Bone marrow (tissue), 2 donors: ENCODE measurements at regions not wholly inside any gene's neighbourhood (a gene's known extent, or its start where the extent isn't known, plus 50 kb on each side); places are given as distances from the start of the nearest gene placed in this dataset.
"Not testable (repeated sequence)": the region's sequence is repeated elsewhere in the genome, so short reads cannot be mapped to it uniquely, and the experiment has no call there.

Experiments used
- DNase-seq, 2 donors: peaks; one replicate each; lab custom pipeline; 2025; lab: John Stamatoyannopoulos, UW

DNA sequence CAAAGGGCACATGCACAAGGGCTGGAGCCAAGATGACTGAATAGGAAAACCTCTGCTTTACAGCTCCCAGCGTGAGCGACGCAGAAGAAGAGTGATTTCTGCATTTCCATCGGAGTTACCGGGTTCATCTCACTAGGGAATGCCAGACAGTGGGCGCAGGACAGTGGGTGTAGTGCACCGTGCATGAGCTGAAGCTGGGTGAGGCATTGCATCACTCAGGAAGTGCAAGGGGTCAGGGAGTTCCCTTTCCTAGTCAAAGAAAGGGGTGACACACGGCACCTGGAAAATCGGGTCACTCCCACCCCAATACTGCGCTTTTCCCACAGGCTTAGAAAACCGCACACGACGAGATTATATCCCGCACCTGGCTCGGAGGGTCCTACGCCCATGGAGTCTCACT is 64.5 kb upstream of the HTR1E start:
- DNase-seq = not testable (repeated sequence)

DNA sequence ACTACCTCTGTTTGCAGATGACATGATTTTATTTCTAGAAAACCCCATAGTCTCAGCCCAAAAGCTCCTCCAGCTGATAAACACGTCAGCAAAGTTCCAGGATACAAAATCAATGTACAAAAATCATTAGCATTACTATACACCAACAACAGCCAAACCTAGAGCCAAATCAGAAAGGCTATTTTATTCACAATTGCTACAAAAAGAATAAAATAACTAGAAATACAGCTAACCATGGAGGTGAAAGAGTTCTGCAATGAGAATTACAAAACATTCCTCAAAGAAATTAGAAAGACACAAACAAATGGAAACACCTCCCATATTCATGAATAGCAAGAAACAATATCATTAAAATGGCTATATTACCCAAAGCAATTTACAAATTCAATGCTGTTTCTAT is 65.6 kb upstream of the HTR1E start:
- DNase-seq = no peak

DNA sequence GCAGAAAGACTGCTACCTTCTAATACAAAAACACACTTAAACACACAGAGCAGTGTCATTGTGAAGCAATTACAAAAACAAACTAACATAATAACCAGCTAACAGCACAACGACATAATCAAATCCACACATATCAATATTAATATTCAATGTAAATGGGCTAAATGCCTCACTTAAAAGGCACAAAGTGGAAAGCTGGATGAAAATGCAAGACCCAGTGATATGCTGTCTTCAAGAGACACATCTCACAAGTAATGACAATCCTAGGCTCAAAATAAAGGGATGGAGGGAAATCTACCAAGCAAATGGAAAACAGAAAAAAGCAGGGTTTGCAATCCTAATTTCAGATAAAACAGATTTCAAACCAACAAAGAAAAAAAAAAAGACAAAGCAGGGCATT is 67.8 kb upstream of the HTR1E start:
- DNase-seq = no peak

DNA sequence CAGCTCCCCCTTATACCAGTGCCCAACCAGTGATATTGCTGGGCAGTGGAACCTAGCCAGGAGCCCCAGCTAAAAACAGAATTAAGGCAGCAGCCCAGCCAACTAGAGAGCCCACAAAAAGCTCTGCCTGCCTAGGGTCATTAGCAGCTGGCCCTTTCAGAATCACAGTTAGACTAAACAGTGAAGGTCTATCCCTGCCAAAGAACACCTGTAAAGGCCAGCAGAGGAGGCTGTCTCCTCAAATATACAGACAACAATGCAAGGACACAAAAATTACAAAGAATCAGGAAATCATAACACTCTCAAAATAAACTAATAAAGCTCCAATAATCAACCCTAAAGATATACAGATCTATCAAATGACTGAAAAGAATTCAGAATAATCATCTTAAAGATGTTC is 77.8 kb upstream of the HTR1E start:
- no peak for DNase-seq

DNA sequence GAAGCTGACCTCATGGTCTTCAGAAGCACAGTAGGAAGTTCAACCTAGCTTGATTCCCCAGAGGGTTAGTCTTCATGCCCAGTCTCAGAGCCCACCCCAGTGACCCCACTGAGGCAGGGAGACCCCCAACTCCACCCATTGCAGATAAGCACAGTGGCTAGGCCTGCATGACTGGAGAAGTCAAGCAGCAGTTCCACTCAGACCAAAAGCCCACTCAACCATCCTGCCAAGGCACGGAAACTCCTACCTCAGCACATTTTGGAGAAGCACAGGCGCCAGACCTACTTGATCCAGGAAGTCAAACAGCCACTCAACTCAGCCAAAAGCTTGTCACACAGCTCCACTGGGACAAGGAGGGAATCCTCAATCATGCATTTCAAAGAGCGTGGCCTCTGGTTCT is 78.4 kb upstream of the HTR1E start:
- no peak for DNase-seq

DNA sequence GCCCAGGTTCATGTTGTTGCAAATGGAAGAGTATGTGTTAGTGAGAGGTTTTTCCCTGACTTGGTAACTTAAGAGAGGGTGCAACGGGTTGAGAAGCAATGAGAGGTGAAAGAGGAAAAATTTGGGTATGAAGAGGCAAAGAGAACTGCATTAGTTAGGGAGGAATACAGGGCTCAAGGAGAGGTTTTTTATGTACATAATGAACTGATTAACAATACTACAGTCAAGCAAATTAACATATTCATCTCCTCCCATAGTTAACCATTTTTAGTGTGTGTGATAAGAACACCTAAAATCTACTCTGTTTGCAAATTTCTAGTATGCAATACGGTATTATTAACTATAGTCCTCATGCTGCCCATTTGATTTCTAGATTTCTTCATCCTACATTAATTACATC is 79.5 kb upstream of the HTR1E start:
- DNase-seq = no peak

DNA sequence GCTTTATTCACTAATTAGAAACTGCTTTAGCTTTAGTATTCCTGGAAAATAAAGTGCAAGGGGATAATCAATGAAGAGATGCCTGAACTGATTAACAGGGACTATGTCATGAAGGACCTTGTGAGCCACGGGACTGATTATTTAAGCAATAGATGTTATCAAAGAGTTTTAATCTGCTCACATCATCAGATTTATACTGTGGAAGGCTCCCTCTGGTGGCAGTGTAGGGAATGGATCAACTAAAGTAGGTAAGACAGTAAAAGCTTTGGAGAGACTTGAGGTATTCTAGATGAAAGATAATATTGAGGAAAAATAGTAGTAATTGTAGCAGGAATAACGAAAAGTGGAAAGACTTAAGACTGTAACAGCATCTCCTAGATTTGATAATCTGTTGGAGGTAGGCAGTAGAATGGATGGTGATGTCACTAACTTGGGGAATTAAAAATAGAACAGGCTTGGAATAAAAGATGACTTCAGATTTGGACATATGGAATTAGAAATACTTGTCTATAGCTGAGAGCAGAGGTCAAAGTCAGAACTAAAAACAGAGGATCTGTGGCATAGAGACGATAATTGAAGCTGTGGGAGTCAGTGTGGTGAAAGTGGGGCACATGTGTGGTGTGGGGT is 80.3 kb upstream of the HTR1E start:
- DNase-seq = no peak

DNA sequence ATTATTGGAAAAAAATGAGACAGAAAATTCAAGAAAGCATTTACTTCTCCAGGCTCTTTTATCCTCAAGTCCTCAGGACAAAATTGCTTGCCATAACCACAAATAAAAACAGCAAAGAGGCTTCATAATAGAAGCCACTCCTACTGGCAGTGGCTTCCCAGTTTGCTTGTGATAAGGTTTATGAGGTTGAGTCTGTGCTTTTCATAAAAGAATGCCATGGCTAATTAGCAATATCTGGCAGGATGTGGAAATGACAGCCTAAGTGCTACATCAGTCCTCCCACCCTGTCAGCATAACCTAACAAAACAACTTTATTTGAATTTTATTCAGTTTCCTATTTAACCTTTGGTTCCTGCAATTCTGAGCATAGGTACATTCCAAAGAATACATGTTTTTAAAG is 80.9 kb upstream of the HTR1E start:
- no peak for DNase-seq

DNA sequence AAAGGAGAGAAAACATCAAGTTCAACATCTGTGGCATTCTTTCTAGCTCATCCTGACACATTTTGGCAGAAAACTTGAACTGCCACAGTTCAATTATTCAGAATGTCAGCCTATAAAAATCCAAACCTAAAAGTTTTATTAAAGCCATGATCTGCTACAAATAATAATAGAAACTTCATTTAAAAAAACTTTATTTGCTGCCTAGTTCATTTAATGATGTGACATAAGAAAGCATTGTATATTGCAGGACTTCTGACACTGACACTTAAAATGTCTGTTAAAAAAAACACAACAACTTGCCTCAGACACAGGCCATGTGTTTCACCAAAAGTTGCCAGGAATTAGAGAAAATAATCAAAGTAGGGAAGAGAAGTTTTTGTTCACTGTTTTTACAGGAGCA is 88.3 kb upstream of the HTR1E start:
- DNase-seq = no peak

DNA sequence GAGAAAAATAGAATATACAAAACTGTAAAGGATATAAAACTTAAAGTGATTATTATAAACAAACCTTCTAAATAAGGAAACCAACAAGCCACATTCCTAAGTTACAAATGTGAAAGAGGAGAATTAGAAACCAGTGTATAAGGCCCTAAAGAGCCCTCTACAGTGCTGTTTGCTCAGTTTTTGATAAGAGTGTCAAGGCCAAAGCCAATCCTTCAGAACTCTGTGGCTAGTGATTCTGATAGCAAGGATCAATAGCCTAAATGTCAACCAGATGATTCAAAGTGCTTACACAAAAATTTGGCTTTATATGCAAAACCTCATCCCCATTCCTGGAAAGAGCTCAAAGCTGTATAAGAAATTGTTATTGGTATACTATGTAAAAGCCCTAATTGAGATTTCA is 104.6 kb upstream of the HTR1E start:
- no peak for DNase-seq

DNA sequence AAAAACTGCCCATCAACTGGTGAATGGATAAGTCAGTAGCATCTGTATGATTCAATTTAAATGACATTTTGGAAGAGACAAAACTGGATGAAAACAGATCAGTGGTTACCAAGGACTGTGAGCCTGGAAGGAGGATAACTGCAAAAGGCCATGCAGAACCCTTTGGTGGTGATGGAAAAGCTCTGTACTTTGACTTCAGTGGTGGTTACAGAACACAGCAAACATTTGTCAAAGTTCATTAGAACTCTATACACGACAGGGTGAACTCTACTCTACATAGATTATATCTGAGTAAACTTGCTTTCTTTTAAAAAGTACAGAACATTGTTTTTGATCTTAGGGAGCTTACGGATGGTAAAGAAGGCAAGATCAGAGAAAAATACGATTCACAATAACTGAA is 111.9 kb upstream of the HTR1E start:
- no peak for DNase-seq

DNA sequence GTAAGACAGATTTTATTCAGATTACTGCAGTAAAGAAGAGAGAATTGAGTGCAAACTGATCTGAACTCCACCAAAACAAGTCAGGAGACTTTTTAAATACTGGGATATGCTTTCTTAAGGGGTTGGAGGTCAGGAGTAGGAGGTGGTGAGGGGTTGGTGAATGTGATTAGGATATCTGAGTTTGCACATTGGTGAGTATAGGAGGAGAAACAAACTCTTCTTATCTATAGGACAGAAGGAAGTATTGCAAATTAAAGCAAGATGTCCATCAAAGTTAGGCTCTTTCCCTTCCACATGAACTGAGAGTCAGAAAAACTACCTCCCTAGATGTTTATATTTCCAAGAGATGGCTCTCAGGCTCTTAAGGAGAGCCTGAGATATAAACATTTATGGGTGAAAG is 114.6 kb upstream of the HTR1E start:
- DNase-seq = no peak

DNA sequence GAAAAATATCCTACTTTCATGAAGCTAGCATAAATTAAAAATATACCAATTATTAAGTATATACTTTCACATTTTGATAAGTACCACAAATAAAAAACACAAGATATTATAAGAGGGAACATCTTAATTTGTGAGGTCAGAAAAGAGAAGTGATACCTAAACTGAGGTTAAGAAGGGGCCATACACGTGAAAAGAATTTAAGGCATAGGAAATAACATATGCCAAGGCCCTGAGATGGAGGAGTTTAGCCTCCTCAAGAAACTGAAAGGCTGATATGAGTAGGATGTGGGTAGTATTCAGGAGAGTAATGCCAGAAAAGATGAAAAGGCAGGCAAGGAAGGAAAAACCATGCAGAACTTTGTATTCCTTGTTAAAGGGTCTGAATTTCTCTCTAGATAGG is 116.6 kb upstream of the HTR1E start:
- DNase-seq = no peak

DNA sequence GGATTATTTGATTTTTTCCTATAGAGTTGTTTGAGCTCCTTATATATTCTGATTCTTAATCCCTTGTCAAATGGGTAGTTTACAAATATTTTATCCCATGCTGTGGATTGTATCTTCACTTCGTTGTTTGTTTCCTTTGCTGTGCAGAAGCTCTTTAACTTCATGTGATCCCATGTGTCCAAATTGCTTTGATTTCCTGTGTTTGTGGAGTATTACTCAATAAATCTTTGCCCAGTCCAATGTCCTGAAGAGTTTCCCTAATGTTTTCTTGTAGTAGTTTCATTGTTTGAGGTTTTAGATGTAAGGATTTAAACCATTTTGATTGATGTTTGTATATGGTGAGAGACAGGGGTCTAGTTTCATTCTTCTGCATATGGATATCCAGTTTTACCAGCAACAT is 143.7 kb upstream of the HTR1E start:
- DNase-seq = no peak

DNA sequence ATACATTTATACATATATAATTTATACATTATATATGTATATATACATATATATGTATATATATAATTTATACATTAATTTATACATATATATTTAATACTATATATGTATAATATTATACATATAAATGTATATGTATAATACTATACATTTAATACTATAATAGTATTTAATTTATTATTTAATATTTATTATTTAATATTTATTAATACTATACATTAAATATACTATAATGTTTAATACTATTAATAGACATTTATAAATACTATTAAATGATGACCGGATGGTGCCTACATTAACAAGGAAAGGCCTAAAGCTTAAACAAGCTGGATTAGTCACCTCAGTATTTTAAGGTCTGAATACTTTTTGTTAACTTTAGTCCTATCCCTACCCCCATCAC is 145.9 kb upstream of the HTR1E start:
- no peak for DNase-seq

DNA sequence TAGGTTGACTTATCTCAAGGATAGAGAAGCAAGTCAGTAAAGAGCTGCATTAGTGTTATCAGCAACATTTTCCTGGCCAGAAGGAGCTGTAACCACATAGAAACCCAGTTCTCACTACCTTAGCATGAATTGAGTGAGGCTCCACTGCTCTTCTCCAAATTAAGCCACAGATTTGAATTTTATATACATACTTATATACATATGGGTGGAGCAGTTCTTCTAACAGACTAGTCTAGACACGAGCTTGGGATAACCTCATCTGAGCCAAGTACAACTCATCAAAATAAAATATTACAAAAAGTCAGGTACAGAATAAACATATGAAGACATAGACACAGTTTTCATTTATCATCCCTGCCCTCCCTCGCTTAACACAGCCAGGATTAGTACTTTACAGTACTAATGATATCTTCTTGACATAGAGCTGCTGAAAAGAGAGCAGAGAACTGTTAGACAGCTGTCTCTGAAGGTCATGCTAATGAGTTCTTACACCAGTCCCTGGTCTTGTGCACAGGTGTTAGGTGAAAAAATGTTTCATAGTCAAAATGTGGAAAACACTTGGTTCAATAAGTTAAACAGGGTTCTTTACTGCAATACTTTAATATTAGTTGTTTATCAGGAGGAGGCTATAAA is 147.4 kb upstream of the HTR1E start:
- DNase-seq = no peak

DNA sequence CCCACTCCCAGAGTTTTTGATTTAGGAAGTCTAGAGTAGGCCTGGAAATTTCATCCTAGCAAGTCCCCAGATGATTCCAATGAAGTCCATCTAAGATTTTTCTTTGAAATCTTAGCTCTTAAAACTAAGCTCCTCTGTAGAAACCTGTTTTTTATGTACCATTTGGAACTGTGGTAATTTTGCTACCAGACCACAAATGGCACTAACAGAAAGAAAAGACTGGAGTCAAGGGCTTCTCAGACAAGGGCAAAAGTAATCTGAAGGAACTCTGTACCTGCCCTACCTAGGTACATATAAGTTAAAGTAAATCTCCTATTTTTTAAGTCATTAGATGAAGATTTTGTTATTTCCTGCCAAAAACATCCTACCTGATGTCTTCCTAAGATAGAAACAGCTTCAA is 155.0 kb upstream of the HTR1E start:
- no peak for DNase-seq

DNA sequence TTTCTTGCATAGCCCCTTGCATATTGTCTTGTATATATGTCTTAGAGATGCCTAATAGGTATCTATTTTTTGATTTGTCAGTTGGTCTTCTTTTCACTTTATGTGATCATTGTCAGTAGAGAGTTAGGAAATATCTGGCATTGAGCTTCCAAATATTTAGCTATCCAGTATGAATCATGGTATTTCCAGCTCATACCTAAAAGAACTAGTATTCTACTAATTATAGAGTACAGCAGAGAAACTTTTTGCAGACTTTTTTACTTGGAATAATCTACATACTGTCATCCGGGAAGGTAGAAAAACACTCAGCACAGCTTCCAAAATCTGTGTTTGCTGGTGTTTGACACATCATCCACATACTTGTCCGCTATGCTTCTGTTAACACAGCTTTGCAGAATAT is 156.4 kb upstream of the HTR1E start:
- no peak for DNase-seq

DNA sequence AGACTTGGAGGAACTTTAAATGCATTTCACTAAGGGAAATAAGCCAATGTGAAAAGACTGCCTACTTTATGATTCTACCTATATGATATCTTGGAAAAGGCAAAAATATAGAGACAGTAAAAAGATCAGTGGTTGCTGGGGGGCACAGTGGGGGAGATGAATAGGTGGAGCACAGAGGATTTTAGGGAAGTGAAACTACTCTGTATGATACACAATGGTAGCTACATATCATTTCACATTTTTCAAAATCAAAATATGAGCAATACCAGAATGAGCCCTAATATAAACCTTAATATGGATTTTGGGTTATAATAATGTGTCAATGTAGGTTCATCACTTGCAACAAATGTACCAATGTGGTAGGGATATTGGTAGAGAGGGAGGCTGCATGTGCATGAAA is 161.4 kb upstream of the HTR1E start:
- no peak for DNase-seq

DNA sequence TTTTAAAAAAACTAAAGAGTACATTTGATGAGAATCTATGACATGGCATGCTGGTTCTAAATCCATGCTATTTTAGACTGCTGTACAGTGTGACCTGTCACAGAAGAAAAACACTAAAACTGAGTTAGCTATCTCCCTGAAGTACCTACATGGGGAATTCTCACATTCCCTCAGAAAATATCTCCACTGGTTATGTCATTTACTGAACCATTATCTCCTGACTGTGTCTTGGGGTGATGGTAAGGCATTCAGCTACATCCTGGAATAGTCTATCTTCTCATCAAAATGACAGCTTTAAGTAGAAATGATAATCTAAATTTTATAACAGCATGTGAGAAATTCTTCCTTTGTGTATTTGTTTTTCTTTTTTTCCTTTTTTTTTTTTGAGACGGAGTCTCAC is 172.1 kb upstream of the HTR1E start:
- DNase-seq = no peak

DNA sequence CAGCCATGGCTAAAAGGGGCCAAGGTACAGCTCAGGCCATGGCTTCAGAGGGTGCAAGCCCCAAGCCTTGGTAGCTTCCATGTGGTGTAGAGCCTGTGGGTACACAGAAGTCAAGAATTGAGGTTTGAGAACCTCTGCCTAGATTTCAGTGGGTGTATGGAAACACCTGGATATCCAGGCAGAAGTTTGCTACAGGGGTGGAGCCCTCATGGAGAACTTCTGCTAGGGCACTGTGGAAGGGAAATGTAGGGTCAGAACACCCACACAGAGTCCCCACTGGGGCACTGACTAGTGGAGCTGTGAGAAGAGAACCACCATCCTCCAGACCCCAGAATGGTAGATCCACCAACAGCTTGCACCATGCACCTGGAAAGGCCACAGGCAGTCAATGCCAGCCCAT is 177.4 kb upstream of the HTR1E start:
- not testable (repeated sequence) for DNase-seq

DNA sequence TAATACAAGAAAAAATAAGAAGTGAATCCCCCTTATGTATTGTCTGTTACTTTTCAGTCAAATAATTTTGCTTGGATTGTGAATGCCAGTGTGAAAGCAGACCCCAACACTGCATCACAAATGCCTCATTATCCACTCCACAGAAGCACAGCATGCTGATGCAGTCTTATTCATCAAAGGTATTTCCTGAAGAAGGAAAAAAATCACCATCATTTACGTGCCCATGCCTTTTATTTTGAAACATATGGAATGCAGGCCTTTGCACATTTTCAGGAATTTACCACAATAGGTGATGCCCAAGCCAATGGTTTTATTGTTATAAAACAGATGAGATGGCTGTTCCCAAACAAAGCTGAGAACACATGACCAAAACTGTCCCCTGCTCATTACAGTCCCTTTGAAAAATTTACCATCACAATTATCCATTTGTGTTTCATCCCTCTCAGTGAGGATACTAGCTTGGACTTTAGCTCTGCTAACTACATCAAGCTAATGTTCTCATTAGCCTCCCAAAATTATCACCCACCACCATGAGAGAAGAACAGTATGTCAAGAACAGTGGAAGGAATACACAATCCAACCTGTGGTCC is 180.6 kb upstream of the HTR1E start:
- DNase-seq = no peak

DNA sequence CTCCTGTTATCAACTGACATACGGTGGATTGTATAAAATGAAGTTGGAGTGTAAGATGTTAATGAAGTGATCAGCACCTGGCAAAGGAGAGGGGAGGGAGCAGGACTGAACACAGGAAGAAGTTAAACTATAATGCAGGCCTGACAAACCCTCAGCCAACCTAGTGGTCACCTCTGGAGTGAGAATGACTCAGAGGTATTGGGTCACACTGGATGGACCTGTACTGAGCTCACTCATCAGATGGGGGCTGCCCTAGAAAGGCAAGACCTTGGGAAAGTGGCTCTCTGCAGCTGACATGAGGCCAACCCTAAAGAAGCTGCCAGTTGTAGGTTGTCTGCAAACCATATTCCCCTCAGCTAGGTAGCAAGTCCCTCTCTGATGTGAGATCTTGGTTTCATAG is 193.3 kb upstream of the HTR1E start:
- no peak for DNase-seq

DNA sequence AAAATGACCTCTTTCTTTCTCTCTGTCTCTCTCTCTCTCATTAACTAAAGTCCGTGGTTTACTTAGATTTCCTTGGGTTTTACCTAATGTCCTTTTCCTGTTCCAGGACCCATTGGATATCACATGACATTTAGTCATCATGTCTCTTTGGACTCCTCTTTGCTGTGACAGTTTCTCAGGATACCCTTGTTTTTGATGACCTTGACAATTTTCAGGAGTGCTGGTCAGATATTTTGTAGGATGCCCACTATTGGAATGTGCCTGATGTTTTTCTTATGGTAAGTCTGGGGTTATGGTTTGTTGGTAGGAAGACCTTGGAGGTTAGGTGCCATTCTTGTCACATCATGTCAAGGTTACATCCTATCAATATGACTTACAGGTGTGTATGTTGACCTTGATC is 199.2 kb upstream of the HTR1E start:
- DNase-seq = no peak
